Testis (tissue), 2 donors: ENCODE measurements at regions not wholly inside any gene's neighbourhood (a gene's known extent, or its start where the extent isn't known, plus 50 kb on each side); places are given as distances from the start of the nearest gene placed in this dataset.

Source experiments
- DNase-seq: peaks from one replicate; pipeline ENCODE4 v3.0.0-alpha.2; 2019
- H3K27ac ChIP-seq, 2 donors: fragments of 200-600 bp; sonication (generic); one replicate each; pipeline ENCODE4 v1.5.1; 2019
- H3K27me3 ChIP-seq: fragments of 200-600 bp; sonication (generic); one replicate; pipeline ENCODE4 v1.5.1; 2019
- H3K36me3 ChIP-seq: fragments of 200-600 bp; sonication (generic); one replicate; pipeline ENCODE4 v1.5.1; 2017; ENCODE audit warnings: low read depth; ENCODE audit errors: missing control alignments
- H3K4me1 ChIP-seq: fragments of 200-600 bp; sonication (generic); one replicate; pipeline ENCODE4 v1.5.1; 2019
- H3K4me3 ChIP-seq, 2 donors: fragments of 200-600 bp; sonication (generic); one replicate each; pipeline ENCODE4 v1.5.1; 2017 to 2019
- H3K9me3 ChIP-seq: fragments of 200-600 bp; sonication (generic); one replicate; pipeline ENCODE4 v1.5.1; 2017
- CTCF ChIP-seq, 3 experiments: fragments of 450-650 bp in 2 of 3; fragments of 200-600 bp in 1 of 3; sonication (generic) in 1 of 3; IDR thresholded peaks; one replicate each; pipeline ENCODE4 v1.5.1; 2016 to 2019; ENCODE audit warnings: antibody characterized with exemption in 3 of 3, mild to moderate bottlenecking in 2 of 3, moderate library complexity in 1 of 3
- POLR2A ChIP-seq: fragments of 450-650 bp; IDR thresholded peaks from one replicate; pipeline ENCODE4 v1.6.1; 2017; ENCODE audit warnings: antibody characterized with exemption, mild to moderate bottlenecking, moderate library complexity
- WGBS, 2 donors: methylation state at CpG; one replicate each; pipeline ENCODE4 v1.1.5; 2018; 5-methylcytosine and 5-hydroxymethylcytosine counted together
- intact Hi-C: fragments of 100-400 bp; cut with DNase I; formaldehyde crosslinking; loops from one replicate; pipeline ENCODE4 v1.15.1; 2023; ENCODE audit warnings: low total_unique reads

- Histone ChIP-seq H3K27me3 (no peaks in the 10 kb centered on the region), H3K9me3 (no peaks in the 10 kb centered on the region), H3K4me1 (no peaks in the 10 kb centered on the region), H3K36me3 (no peaks in the 10 kb centered on the region), H3K27ac (no peak overlapping the region), H3K4me3 (no peak overlapping the region)
- 87% methylated on average over 4 of the region's 4 CpGs for WGBS, 2 donors
- intact Hi-C loops: no loop called here
- TF ChIP-seq POLR2A (no peak), CTCF (IDR thresholded peaks at IDR 0.05) (no peak)
- DNase-seq: no peak
Measured at GRCh38 chr14:29126361-29126760, 359.8 kb downstream of the FOXG1 start.

GRCh38 chr14:29126865-29127264 lies 360.3 kb downstream of the FOXG1 start:
- no peak for TF ChIP-seq POLR2A
- H3K36me3 ChIP-seq: no peaks in the 10 kb centered on the region
- intact Hi-C loops: no loop called here
- no peak overlapping the region for H3K4me3 ChIP-seq
- no peak overlapping the region for H3K27ac ChIP-seq
- no peaks in the 10 kb centered on the region for H3K27me3 ChIP-seq
- 87 to 88% methylated on average over 2 of the region's 2 CpGs for WGBS, 2 donors
- H3K4me1 ChIP-seq: no peaks in the 10 kb centered on the region
- no peak for DNase-seq
- H3K9me3 ChIP-seq: no peaks in the 10 kb centered on the region

- WGBS, 2 donors: 66 to 79% methylated on average over 3 of the region's 3 CpGs
- TF ChIP-seq CTCF (IDR thresholded peaks at IDR 0.05) (no peak), POLR2A (no peak)
- Histone ChIP-seq H3K36me3 (no peaks in the 10 kb centered on the region), H3K9me3 (no peaks in the 10 kb centered on the region), H3K4me1 (no peaks in the 10 kb centered on the region), H3K4me3 (no peak overlapping the region), H3K27ac (no peak overlapping the region), H3K27me3 (no peaks in the 10 kb centered on the region)
- no peak for DNase-seq
- intact Hi-C loops: no loop called here
Measured at GRCh38 chr14:29140016-29140415, 373.4 kb downstream of the FOXG1 start.

GRCh38 chr14:29144621-29145020 lies 378.0 kb downstream of the FOXG1 start:
- 52 to 55% methylated on average over 2 of the region's 2 CpGs for WGBS, 2 donors
- intact Hi-C loops: no loop called here
- no peak overlapping the region for H3K27ac ChIP-seq

GRCh38 chr14:29148221-29148620 lies 381.6 kb downstream of the FOXG1 start:
- H3K9me3 ChIP-seq: no peaks in the 10 kb centered on the region
- DNase-seq: no peak
- no peaks in the 10 kb centered on the region for H3K4me1 ChIP-seq
- TF ChIP-seq CTCF (IDR thresholded peaks at IDR 0.05): no peak
- TF ChIP-seq POLR2A: no peak
- no peaks in the 10 kb centered on the region for H3K27me3 ChIP-seq
- no peaks in the 10 kb centered on the region for H3K36me3 ChIP-seq
- intact Hi-C loops: no loop called here
- no peak overlapping the region for H3K4me3 ChIP-seq
- H3K27ac ChIP-seq: no peak overlapping the region
- 92 to 93% methylated on average over 2 of the region's 2 CpGs for WGBS, 2 donors

More at GRCh38 chr14:29144621-29145020, 378.0 kb downstream of the FOXG1 start:
- H3K36me3 ChIP-seq: no peaks in the 10 kb centered on the region
- H3K4me3 ChIP-seq: no peak overlapping the region
- no peaks in the 10 kb centered on the region for H3K4me1 ChIP-seq
- TF ChIP-seq CTCF (IDR thresholded peaks at IDR 0.05) (no peak), POLR2A (no peak)
- no peaks in the 10 kb centered on the region for H3K9me3 ChIP-seq
- H3K27me3 ChIP-seq: no peaks in the 10 kb centered on the region
- DNase-seq: no peak
